ENCODE measurements at regions not wholly inside any gene's neighbourhood (a gene's known extent, or its start where the extent isn't known, plus 50 kb on each side); places are given as distances from the start of the nearest gene placed in this dataset.
"Not testable (repeated sequence)": the region's sequence is repeated elsewhere in the genome, so short reads cannot be mapped to it uniquely, and the experiment has no call there.

DNA sequence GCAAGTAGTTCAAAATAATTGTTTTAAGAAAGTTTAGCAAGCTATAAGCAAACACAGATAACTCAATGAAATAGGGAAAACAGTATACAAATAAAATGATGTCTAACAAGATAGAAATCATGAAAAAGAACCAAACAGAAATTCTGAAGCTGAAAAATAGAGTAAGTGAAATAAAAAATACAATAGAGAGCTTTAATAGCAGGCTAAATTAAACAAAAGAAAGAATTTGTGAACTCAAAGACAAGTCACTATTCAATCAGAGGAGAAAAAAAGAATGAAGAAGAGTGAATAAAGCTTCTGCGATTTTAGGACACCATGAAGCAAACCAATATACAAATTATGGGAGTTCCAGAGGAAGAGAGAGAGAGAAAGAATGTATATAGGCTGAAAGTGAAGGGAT lies 576.8 kb downstream of the STK39 start:
- DNase-seq: no peak

DNA sequence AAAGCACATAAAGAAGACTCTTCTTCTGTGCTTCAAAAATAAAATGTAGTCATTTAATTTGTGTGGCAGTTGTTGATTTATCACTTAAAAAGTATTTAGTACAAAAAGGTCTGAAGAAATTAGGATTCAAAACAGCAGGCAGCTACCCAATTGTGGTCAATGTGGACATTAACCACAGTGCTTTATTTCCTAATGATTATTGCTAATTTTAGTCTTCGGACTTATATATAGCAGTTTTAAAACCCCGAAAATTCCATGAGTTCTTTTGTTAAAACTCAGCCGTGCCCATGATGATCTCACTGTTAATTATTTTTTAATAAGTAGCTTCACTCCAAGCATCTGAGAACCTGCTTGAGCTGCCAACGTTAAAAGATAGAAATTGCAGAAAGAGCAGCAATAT lies 594.3 kb downstream of the STK39 start:
- no peak for DNase-seq

DNA sequence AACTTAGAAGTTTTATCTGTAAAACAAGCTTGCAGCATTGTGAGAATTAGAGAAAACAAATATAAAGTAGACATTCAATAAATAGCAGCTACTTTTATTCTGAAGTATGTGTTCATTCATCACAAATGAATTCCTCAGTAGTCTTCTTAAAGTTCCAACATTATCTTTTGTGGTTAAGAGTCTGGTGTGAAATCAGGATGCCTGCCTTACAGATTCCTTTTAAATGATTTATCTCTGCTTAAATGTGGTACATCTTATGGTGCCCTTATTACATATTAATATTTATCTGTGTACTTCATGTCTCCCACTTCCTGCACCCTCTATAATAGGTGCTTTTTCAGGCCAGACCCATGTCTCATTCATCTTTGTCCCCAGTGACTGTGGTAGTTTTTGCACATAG lies 595.0 kb downstream of the STK39 start:
- no peak for DNase-seq

DNA sequence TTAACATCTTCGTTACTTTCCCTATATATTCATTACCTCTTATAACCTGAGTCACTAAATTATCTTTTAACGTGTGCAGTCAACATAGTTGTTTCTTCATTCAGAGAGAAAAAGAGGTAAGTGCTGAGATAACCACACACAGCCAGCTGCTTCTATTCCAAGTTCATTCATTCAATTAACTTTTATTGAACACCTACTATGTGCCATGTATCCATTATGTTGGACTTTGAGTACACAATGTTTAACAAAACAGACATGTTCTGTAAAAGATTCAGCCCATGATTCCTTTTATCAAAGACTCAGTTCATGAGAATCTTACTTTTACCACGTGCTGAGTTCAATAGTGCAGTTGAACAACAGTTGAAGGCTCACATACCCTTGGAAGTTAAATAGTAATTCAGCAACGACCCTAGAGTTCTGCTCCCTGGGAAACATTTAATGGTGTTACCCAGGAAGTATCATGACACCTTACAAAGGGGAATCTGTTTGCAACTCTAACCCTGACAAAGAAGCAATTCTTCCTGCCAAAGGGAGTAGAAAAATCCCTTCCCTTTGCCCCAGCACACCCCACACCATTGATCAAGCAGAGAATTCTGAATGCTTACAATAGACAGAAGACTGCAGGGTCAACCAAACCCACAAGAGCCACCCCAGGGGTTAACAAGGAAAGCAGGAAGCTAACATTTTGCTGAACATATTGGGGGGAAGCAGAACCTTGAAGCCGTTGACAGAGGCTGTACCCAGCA lies 595.8 kb downstream of the STK39 start:
- DNase-seq: no peak

GRCh38 chr2:167646557-167646956 lies 600.8 kb downstream of the STK39 start:
- DNase-seq: no peak

DNA sequence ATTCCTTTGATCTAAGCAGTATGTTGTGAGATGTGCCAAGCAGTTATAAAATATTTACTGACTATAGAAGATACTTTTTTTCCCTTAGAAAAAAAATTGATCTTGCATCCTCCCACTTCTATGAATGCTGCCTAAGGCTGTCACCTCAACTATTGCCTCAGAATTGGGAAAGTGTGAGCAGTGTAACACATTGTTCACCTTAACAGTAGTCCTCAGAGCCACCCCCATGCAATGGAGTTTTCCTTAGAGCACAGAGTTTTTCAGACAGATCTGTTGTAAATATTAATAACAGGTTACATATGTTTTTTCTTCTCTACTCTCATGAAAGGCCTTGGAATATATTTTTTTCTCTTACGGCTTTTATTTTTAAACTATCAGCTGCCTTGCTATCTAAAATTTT lies 607.3 kb downstream of the STK39 start:
- no peak for DNase-seq

DNA sequence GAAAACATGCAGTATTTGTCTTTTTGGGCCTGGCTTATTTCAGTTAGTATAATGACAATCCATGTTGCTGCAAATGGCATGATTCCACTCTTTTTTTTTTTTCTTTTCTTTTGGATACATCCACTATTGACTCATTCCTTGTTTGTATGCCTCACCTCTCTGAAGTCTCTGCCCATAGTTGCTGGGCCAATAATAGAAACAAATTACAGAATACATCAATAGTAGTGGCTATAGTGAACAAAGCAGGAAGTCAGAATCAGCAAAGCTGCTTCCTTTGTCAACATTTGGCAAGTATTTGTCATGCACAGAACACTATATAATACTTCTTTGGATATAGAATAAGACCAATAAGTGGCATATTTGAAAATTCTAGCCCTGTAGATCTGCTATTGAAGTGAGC lies 609.7 kb downstream of the STK39 start:
- DNase-seq: no peak

- not testable (repeated sequence) for DNase-seq
Measured at GRCh38 chr2:167632271-167632670, 615.1 kb downstream of the STK39 start.

GRCh38 chr2:167626961-167627360 lies 620.4 kb downstream of the STK39 start:
- no peak for DNase-seq

- DNase-seq: no peak
Measured at GRCh38 chr2:167626301-167626700, 621.1 kb downstream of the STK39 start.

DNA sequence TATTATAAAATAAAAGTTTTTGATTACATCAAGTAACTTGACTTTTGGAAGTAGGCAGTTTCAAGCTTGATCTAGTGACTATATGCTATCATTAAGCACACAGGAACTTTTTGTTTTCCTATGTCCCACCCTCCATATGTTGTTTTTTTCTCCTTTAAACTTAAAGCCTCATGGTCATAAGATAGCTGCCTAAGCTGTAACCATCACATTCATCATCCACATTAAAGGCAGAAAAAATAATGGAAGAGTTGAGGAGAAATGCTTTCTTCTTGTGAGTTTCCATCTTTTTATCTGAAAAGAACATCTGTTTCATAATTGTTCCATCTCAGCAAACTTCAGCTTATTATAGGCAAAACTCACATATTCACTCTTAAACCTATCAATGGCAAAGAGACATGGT lies 630.4 kb downstream of the STK39 start:
- DNase-seq: no peak

GRCh38 chr2:167613471-167613870 lies 633.9 kb downstream of the STK39 start:
- no peak for DNase-seq

GRCh38 chr2:167608487-167608886 lies 638.9 kb downstream of the STK39 start:
- DNase-seq: no peak

DNA sequence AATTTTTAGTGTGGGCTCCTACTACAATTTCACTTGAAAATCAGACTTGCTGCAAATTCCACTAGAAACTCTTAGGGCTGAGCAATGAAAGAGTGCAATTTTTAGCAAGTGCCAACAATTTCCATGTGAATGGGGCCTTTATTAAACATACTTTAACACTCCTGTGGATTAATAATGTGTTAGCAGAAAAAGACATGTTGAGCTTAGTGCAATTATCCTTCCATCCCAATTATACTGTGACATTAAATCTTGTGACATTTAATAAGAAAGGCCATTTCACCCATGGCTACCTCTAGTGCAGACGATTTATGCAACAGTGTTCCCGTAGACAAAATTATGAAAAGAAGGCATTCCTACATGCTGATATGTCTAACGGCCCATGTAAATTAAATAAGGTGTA lies 639.7 kb downstream of the STK39 start:
- no peak for DNase-seq

GRCh38 chr2:167607211-167607610 lies 640.2 kb downstream of the STK39 start:
- DNase-seq: no peak

GRCh38 chr2:167602122-167602521 lies 645.3 kb downstream of the STK39 start:
- DNase-seq: no peak

- DNase-seq: no peak
Measured at GRCh38 chr2:167599219-167599618, 648.2 kb downstream of the STK39 start.

DNA sequence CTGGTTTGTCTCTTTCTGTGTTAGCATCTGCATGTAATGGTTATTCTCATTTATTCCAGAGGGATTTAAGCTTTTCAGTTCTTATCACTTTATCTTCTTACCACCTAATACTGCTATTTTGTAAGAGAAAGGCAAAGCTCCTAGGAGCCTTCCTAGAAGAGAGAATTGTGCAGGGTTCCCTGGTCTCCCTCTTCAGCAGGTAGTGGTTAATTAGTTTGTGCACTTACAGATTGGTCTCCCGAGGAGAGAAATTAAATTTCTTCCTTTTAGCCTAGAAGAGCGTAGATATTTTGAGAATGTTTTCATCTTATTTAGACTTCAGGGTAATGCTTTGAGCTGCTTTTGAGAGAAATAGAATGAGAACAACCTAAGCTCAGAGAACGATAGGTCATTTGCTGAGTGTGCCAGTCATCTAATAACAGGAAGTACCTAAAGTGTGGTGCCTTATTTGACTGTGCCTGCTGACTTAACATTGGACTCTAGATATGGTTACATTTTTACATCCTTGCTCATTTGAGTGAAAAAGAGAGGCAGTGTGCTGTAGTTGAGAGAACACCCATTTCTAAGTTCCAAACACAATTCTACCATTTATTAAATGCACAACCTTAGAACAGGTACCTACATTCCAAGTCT lies 651.4 kb downstream of the STK39 start:
- no peak for DNase-seq

DNA sequence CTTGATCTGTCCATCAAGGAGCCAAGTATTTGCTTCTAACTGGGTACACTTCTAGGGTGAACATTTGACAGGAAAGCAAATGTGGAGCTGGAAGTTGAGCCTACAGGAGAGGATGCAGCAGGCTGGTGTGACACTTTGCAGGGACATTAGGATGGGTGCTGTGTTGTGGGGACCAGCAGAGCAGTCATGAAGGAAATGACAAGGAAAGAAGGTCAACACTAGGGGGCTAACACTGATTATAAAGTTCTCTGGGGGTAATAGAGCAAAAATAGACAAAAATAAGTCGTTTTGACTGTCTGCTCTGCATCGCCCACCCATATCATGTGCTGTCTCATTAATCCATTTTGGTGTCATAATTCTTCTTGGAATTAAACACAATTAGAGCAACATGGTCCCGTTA lies 652.4 kb downstream of the STK39 start:
- DNase-seq: no peak

DNA sequence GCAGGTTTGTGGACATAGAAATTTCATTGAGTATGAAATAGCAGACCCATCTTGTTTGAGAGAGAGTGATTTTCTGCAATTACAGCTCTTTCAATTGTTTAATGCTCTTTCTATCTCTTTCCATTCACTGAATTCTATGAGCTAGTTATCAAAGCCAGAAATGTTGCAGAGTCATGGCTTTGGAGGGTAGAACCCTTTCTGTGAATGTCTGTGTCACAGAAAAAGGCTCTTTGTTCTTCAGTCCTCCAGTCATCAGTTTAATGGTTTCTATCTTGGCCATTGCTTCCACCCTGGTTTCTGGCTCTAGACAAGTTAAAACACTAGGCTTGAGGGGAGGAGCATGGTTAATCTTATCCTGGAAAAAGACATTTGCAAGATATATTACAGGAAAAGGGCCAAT lies 655.0 kb downstream of the STK39 start:
- DNase-seq: no peak

DNA sequence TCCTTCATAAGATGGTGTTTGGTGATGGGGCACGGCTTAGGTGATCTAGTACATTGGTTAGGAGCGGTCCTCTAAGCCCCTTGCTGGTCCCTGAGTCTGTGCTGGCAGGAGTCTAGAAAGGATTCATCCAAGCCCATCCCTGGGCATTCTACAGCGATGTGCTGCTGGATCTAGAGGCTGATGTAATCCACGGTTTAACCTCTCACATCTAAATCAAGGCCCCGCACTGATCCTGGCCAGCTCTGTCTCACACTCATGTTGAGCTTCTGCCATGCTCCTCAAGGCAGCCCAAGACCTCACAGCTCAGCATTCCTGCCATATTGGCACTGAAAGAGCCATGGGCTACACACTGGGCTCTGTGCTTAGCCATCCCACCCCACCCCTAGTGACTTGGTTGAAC lies 664.8 kb downstream of the STK39 start:
- DNase-seq: no peak

DNA sequence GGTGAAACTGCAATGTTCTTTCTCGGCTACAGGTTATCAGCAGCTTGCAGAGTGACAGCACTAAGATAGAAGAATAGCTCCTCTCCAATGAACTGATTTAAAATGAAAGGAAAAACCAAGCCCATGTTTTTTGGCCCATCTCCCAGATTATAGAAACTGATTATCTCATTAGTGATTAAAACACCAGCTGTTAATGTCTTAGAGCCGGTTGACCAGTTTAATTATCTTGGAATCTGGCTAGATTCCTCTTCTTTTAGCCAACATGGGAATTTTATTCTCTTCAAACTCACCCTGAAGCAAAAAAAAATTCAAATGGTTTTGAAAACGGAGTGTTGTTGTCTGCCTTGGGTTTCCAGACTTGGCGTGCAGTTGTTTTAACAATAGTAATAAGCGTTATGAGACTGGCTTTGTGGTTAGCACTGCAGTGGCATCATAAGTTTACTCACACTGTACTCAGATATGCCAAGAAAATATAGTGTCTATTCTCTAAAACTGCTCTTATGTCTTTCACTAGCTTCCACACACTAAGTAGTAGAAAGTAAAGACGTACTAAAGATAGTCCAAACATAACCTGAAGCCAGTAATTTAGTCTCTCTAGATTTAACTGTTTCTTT lies 665.3 kb downstream of the STK39 start:
- no peak for DNase-seq

GRCh38 chr2:167579826-167580225 lies 667.6 kb downstream of the STK39 start:
- DNase-seq: no peak

DNA sequence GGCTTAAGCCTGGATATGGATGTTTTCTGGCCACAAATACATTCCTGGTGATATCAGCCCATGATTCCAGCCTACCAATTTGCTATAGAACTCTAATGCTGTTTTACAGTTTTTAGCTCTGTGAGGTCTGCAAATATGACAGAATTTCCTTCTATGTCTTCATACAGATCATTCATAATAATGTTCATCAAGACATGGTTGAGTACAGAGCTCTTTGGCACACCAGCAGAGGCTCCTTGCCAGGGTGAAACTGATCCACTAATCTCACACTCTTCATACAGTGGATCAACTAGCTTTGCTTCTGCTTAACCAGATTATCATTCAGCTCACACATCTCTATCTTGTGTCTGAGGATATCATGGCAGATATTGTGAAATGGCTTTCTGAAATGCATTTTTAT lies 672.1 kb downstream of the STK39 start:
- no peak for DNase-seq

Measured in NCI-H774 (cell line).